A549 (cell line): ENCODE measurements at regions not wholly inside any gene's neighbourhood (a gene's known extent, or its start where the extent isn't known, plus 50 kb on each side); places are given as distances from the start of the nearest gene placed in this dataset.

Experiments used
- ATAC-seq, 2 experiments: fragments of 200-7000 bp in 1 of 2; fragments of >200 bp in 1 of 2; cut with Nextera tagmentation in 1 of 2; cut with Tn5 transposase in 1 of 2; 3 replicates each; pipeline versions ENCODE4 v1.8.0 to v1.9.1; 2018 to 2020; ENCODE audit warnings: mild to moderate bottlenecking in 1 of 2, moderate library complexity in 1 of 2
- CTCF ChIA-PET: fragments of 300-600 bp; sonication (Branson Sonifier 250); formaldehyde crosslinking; extraction: SDS; loops from one replicate; lab custom pipeline; 2021; ENCODE audit warnings: antibody characterized with exemption, inconsistent platforms; lab: Yijun Ruan, JAX
- POLR2A ChIA-PET: fragments of 350-600 bp; formaldehyde crosslinking; extraction: SDS; loops from one replicate; lab custom pipeline; 2021; ENCODE audit warnings: antibody characterized with exemption, inconsistent platforms; lab: Yijun Ruan, JAX
- DNase-seq, 2 experiments: peaks; one replicate each; pipeline versions ENCODE4 v3.0.0 to v3.0.0-alpha.2; 2011 to 2016; ENCODE audit warnings: low read depth in 1 of 2, low spot score in 1 of 2
- FAIRE-seq: peaks from 2 replicates; lab custom pipeline; 2011; peaks lifted over from hg19 to GRCh38; lab: Jason Lieb, UNC
- H3K27ac ChIP-seq, 2 experiments: fragments of >200 bp; sonication (Bioruptor Twin); formaldehyde crosslinking; 3 replicates each; pipeline ENCODE4 v1.5.1; 2016 to 2017
- H3K4me1 ChIP-seq: fragments of >200 bp; sonication (Bioruptor Twin); formaldehyde crosslinking; 3 replicates; pipeline ENCODE4 v1.6.1; 2016
- H3K4me2 ChIP-seq: fragments of >200 bp; sonication (Bioruptor Twin); formaldehyde crosslinking; 3 replicates; pipeline ENCODE4 v1.6.1; 2016
- H3K4me3 ChIP-seq: fragments of >200 bp; sonication (Bioruptor Twin); formaldehyde crosslinking; 3 replicates; pipeline ENCODE4 v1.5.1; 2016
- H3K9me3 ChIP-seq: fragments of >200 bp; sonication (Bioruptor Twin); formaldehyde crosslinking; 3 replicates; pipeline ENCODE4 v1.6.1; 2016
- ATOH8 ChIP-seq: fragments of 250-450 bp; sonication (Bioruptor Pico); IDR thresholded peaks from 2 replicates; pipeline ENCODE4 v1.5.0; 2020; ENCODE audit warnings: low read depth, mild to moderate bottlenecking, moderate library complexity
- BHLHE40 ChIP-seq: IDR thresholded peaks from 2 replicates; pipeline ENCODE4 v1.6.1; 2012; ENCODE audit warnings: low read depth, low read length, inconsistent platforms
- CBX2 ChIP-seq: fragments of 200-600 bp; sonication (generic); IDR thresholded peaks from 2 replicates; pipeline ENCODE4 v1.6.1; 2016; ENCODE audit warnings: low read depth, mild to moderate bottlenecking, borderline replicate concordance
- CBX8 ChIP-seq: fragments of 200-600 bp; sonication (generic); IDR thresholded peaks from 2 replicates; pipeline ENCODE4 v1.6.1; 2016
- CHD2 ChIP-seq: fragments of 150-350 bp; IDR thresholded peaks from 2 replicates; pipeline ENCODE4 v1.6.1; 2014; ENCODE audit warnings: low read length; ENCODE audit not compliant: partially characterized antibody
- EHMT2 ChIP-seq: fragments of 200-600 bp; sonication (generic); IDR thresholded peaks from 2 replicates; pipeline ENCODE4 v1.6.1; 2016; ENCODE audit warnings: antibody characterized with exemption, low read depth, mild to moderate bottlenecking, moderate library complexity
- ELK1 ChIP-seq: fragments of 150-350 bp; IDR thresholded peaks from 2 replicates; pipeline ENCODE4 v1.6.1; 2014; ENCODE audit warnings: low read depth, mild to moderate bottlenecking, low read length
- ESRRA ChIP-seq: fragments of 150-350 bp; IDR thresholded peaks from 2 replicates; pipeline ENCODE4 v1.6.1; 2014; ENCODE audit warnings: mild to moderate bottlenecking, low read length, borderline replicate concordance
- FOXS1 ChIP-seq: fragments of 250-450 bp; sonication (Bioruptor Pico); IDR thresholded peaks from 2 replicates; pipeline ENCODE4 v1.5.0; 2020; ENCODE audit warnings: mild to moderate bottlenecking, moderate library complexity
- HEYL ChIP-seq: fragments of 250-450 bp; sonication (Bioruptor Pico); IDR thresholded peaks from 2 replicates; pipeline ENCODE4 v1.8.0; 2021; ENCODE audit warnings: mild to moderate bottlenecking, moderate library complexity
- HOXA7 ChIP-seq: fragments of 250-450 bp; sonication (Bioruptor Pico); IDR thresholded peaks from 2 replicates; pipeline ENCODE4 v1.5.0; 2020; ENCODE audit warnings: mild to moderate bottlenecking, moderate library complexity
- HOXB5 ChIP-seq: fragments of 250-450 bp; sonication (Bioruptor Pico); IDR thresholded peaks from 2 replicates; pipeline ENCODE4 v1.5.0; 2020; ENCODE audit warnings: mild to moderate bottlenecking, moderate library complexity
- MAFK ChIP-seq: fragments of 450-650 bp; IDR thresholded peaks from 2 replicates; pipeline ENCODE4 v1.6.1; 2014; ENCODE audit not compliant: partially characterized antibody
- MYC ChIP-seq: IDR thresholded peaks from 2 replicates; pipeline ENCODE4 v1.6.1; 2012; ENCODE audit warnings: mild to moderate bottlenecking, inconsistent platforms, low read length, improper control_type of control experiment, borderline replicate concordance
- NFE2L2 ChIP-seq: fragments of 150-350 bp; conservative IDR thresholded peaks from 2 replicates; pipeline ENCODE4 v1.6.1; 2014; ENCODE audit warnings: low read length
- NR3C1 ChIP-seq: fragments of >200 bp; sonication (Bioruptor Twin); formaldehyde crosslinking; IDR thresholded peaks from 3 replicates; pipeline ENCODE4 v1.6.1; 2017
- PHF8 ChIP-seq: fragments of 200-600 bp; sonication (generic); IDR thresholded peaks from 2 replicates; pipeline ENCODE4 v1.6.1; 2016; ENCODE audit warnings: low read depth, mild to moderate bottlenecking, antibody characterized with exemption, moderate library complexity, borderline replicate concordance
- POLR2A ChIP-seq: IDR thresholded peaks from 2 replicates; pipeline ENCODE4 v1.6.1; 2012; ENCODE audit warnings: mild to moderate bottlenecking, low read length
- RARB ChIP-seq: fragments of 250-450 bp; sonication (Bioruptor Pico); IDR thresholded peaks from 2 replicates; pipeline ENCODE4 v1.8.0; 2021; ENCODE audit warnings: mild to moderate bottlenecking, moderate library complexity
- RNF2 ChIP-seq: fragments of 200-600 bp; sonication (generic); IDR thresholded peaks from 2 replicates; pipeline ENCODE4 v1.6.1; 2016; ENCODE audit warnings: low read depth, mild to moderate bottlenecking, antibody characterized with exemption, moderate library complexity, borderline replicate concordance
- SMC3 ChIP-seq: fragments of >200 bp; sonication (Bioruptor Twin); formaldehyde crosslinking; IDR thresholded peaks from 3 replicates; pipeline ENCODE4 v1.6.1; 2018; ENCODE audit warnings: inconsistent platforms
- SREBF2 ChIP-seq: fragments of 450-650 bp; IDR thresholded peaks from 2 replicates; pipeline ENCODE4 v1.6.1; 2014; ENCODE audit warnings: mild to moderate bottlenecking, moderate library complexity
- ZFP36 ChIP-seq: fragments of 450-650 bp; IDR thresholded peaks from 2 replicates; pipeline ENCODE4 v1.6.1; 2014; ENCODE audit warnings: borderline replicate concordance; ENCODE audit not compliant: partially characterized antibody
- WGBS: methylation state at CpG from one replicate; pipeline ENCODE4 v1.1.6; 2017; ENCODE audit errors: missing lambda C conversion rate; 5-methylcytosine and 5-hydroxymethylcytosine counted together
- TF ChIP-seq, protein P1 (sequence below): IDR thresholded peaks from 2 replicates; pipeline ENCODE4 v1.6.1; 2012; ENCODE audit warnings: low read depth, borderline replicate concordance

DNA sequence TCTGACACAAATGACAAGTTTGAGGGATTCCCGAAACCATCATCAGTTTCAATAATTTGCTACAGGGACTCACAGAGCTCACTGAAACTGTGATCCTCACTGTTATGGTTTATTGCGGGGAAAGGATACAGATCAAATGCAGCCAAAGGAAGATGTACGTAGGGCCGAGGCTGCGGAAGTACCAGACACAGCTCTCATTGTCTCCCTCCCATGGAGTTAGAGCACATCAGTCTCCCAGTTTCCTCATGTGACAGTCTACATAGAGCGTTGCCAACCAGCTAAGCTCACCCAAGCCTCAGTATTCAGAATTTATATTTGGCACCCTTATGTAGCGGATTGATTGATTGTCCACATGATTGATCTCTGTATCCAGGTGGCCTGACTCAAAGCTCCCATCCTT lies 137.8 kb upstream of the TENM3 start:
- CTCF ChIA-PET = no interaction called here
- H3K4me1 ChIP-seq = no peaks in the 10 kb centered on the region
- no peak for FAIRE-seq
- H3K4me2 ChIP-seq = no peak overlapping the region
- POLR2A ChIA-PET = no interaction called here
- TF ChIP-seq POLR2A (no peak), ZFP36 (no peak), MAFK (no peak), HEYL (no peak), ATOH8 (CRISPR knock-in tag) (no peak), NFE2L2 (no peak), RARB (no peak), HOXB5 (CRISPR knock-in tag) (no peak)
- ATAC-seq = no peak
- no peak overlapping the region for H3K27ac ChIP-seq
- no peak overlapping the region for H3K4me3 ChIP-seq
- DNase-seq = no peak
- no peaks in the 10 kb centered on the region for H3K9me3 ChIP-seq
- 63% methylated on average over 7 of the region's 7 CpGs for WGBS

GRCh38 chr4:182107931-182108330 lies 135.3 kb upstream of the TENM3 start:
- no peaks in the 10 kb centered on the region for H3K9me3 ChIP-seq
- H3K4me1 ChIP-seq = no peaks in the 10 kb centered on the region
- H3K4me2 ChIP-seq = no peak overlapping the region
- TF ChIP-seq NR3C1 (no peak), CBX2 (no peak), PHF8 (no peak), CHD2 (no peak), MYC (no peak), RNF2 (no peak), EHMT2 (no peak), BHLHE40 (no peak), CBX8 (no peak), SMC3 (no peak), HOXA7 (no peak), FOXS1 (CRISPR knock-in tag) (no peak), ESRRA (no peak), ELK1 (no peak), SREBF2 (no peak)
- TF ChIP-seq, protein P1, sequence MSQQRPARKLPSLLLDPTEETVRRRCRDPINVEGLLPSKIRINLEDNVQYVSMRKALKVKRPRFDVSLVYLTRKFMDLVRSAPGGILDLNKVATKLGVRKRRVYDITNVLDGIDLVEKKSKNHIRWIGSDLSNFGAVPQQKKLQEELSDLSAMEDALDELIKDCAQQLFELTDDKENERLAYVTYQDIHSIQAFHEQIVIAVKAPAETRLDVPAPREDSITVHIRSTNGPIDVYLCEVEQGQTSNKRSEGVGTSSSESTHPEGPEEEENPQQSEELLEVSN = no peak
- H3K27ac ChIP-seq = no peak overlapping the region
- WGBS = 9% methylated on average over 8 of the region's 8 CpGs
- no peak overlapping the region for H3K4me3 ChIP-seq
- DNase-seq (no peak), ATAC-seq (no peak), FAIRE-seq (no peak)
- ChIA-PET POLR2A (no interaction called here), CTCF (no interaction called here)

DNA sequence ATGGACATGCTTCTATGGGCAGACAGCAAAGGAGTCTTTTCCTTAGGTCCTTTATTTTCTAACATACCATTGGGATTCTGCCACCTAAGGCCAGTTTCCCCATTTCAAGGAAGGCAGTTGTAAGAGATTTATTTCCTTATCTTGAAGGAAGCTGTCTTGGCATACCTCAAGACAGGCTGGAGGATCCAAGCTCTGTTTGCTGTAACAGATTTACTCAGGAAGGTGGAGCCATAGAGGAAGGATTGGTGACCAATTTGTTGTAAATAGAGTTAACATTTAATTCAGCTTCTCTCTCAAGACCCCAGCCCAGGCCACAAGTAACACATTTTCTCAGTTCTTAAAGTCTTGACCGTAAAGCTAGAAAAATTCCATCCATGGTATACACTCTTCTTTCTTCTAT lies 131.6 kb upstream of the TENM3 start:
- H3K9me3 ChIP-seq = no peaks in the 10 kb centered on the region
- no peak overlapping the region for H3K27ac ChIP-seq
- ChIA-PET POLR2A (no interaction called here), CTCF (interaction anchor here (0.6 kb wide), 1 partner anchor 286 kb away, joined by 3 read pairs; no protein-coding TSS in a partner anchor)
- H3K4me3 ChIP-seq = no peak overlapping the region
- ATAC-seq = no peak
- no peak overlapping the region for H3K4me2 ChIP-seq
- TF ChIP-seq HEYL (no peak), HOXA7 (no peak)
- TF ChIP-seq, all 56 proteins: peak for 0
- FAIRE-seq (no peak), DNase-seq (no peak)
- 81% methylated on average over 1 of the region's 1 CpG for WGBS
- H3K4me1 ChIP-seq = no peaks in the 10 kb centered on the region
